Right lobe of liver (tissue), 4 donors: ENCODE measurements at regions not wholly inside any gene's neighbourhood (a gene's known extent, or its start where the extent isn't known, plus 50 kb on each side); places are given as distances from the start of the nearest gene placed in this dataset.

Experiments
- POLR2A ChIP-seq: fragments of 450-650 bp; IDR thresholded peaks from one replicate; pipeline ENCODE4 v1.6.1; 2017; ENCODE audit warnings: antibody characterized with exemption, mild to moderate bottlenecking
- TF ChIP-seq, protein P1 (sequence below), 4 donors: fragments of 200-600 bp in 3 of 4; fragments of 450-650 bp in 1 of 4; IDR thresholded peaks; one replicate each; pipeline versions ENCODE4 v1.5.1 to v1.8.0; 2016 to 2022; ENCODE audit warnings: antibody characterized with exemption in 4 of 4, mild to moderate bottlenecking in 2 of 4
- donor health status: DM: no; HTN: no; CAD: no.
- donor health status: DM: no; HTN: no; CAD: no.
- donor health status: DM: no; HTN: yes; CAD: no.

DNA sequence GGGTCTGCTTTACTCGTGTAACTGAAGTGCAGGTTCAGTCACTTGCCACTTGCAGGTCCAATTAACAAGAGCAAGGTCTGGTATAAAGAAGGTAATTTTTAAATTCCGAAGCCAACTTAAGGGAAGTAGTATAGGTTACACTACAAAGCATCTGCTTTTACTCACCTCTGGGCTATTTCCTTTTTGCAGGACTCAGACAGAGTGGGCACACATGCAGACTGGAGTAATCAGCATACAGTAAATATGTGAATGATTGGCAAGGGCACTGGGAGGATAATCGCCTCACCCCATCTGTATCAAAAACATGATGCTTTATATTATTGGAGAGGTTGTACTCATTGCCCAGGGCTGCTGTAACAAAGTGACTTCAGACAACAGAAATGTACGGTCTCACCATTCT is 160.1 kb upstream of the CDH5 start:
- TF ChIP-seq, protein P1, sequence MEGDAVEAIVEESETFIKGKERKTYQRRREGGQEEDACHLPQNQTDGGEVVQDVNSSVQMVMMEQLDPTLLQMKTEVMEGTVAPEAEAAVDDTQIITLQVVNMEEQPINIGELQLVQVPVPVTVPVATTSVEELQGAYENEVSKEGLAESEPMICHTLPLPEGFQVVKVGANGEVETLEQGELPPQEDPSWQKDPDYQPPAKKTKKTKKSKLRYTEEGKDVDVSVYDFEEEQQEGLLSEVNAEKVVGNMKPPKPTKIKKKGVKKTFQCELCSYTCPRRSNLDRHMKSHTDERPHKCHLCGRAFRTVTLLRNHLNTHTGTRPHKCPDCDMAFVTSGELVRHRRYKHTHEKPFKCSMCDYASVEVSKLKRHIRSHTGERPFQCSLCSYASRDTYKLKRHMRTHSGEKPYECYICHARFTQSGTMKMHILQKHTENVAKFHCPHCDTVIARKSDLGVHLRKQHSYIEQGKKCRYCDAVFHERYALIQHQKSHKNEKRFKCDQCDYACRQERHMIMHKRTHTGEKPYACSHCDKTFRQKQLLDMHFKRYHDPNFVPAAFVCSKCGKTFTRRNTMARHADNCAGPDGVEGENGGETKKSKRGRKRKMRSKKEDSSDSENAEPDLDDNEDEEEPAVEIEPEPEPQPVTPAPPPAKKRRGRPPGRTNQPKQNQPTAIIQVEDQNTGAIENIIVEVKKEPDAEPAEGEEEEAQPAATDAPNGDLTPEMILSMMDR (IDR thresholded peaks at IDR 0.05) = no peak
- no peak for TF ChIP-seq POLR2A
